Small intestine (tissue), 7 donors: ENCODE measurements at regions not wholly inside any gene's neighbourhood (a gene's known extent, or its start where the extent isn't known, plus 50 kb on each side); places are given as distances from the start of the nearest gene placed in this dataset.

Source experiments
- DNase-seq, 2 donors: peaks; one replicate each; pipeline versions ENCODE4 v3.0.0 to v3.0.0-alpha.2; 2013
- FAIRE-seq: peaks from 2 replicates; lab custom pipeline; 2012; peaks lifted over from hg19 to GRCh38; lab: Jason Lieb, UNC
- H3K27ac ChIP-seq, 3 donors: one replicate each; pipeline ENCODE4 v1.5.1; 2013; ENCODE audit warnings: low read length in 2 of 3, mild to moderate bottlenecking in 2 of 3, control low read depth in 1 of 3, inconsistent platforms in 1 of 3, low read depth in 1 of 3, moderate library complexity in 1 of 3
- H3K27me3 ChIP-seq, 3 donors: one replicate each; pipeline ENCODE4 v1.6.1; 2013; ENCODE audit warnings: low read length in 3 of 3, inconsistent platforms in 1 of 3; ENCODE audit not compliant: control insufficient read depth in 3 of 3, insufficient read depth in 3 of 3
- H3K36me3 ChIP-seq, 3 donors: one replicate each; pipeline ENCODE4 v1.6.1; 2013; ENCODE audit warnings: low read length in 3 of 3, inconsistent platforms in 1 of 3, low read depth in 1 of 3, mild to moderate bottlenecking in 1 of 3, moderate library complexity in 1 of 3; ENCODE audit not compliant: control insufficient read depth in 3 of 3, insufficient read depth in 2 of 3
- H3K4me1 ChIP-seq, 3 donors: one replicate each; pipeline ENCODE4 v1.6.1; 2013; ENCODE audit warnings: low read length in 2 of 3, inconsistent platforms in 1 of 3, low read depth in 1 of 3, mild to moderate bottlenecking in 1 of 3, moderate library complexity in 1 of 3; ENCODE audit not compliant: control insufficient read depth in 3 of 3, insufficient read depth in 2 of 3
- H3K4me3 ChIP-seq, 3 donors: one replicate each; pipeline ENCODE4 v1.5.1; 2013; ENCODE audit warnings: low read length in 3 of 3, control low read depth in 1 of 3, inconsistent platforms in 1 of 3, low read depth in 1 of 3, mild to moderate bottlenecking in 1 of 3, moderate library complexity in 1 of 3
- H3K9me3 ChIP-seq, 2 donors: one replicate each; pipeline ENCODE4 v1.6.1; 2013; ENCODE audit warnings: low read depth in 1 of 2, low read length in 1 of 2; ENCODE audit not compliant: control insufficient read depth in 2 of 2, insufficient read depth in 1 of 2
- WGBS, 3 donors: extraction: QIAGEN DNeasy Blood & Tissue Kit; methylation state at CpG; one replicate each; pipeline ENCODE4 v1.1.7; 2013; 5-methylcytosine and 5-hydroxymethylcytosine counted together
- donor health status: healthy with polysubstance abuse.
- donor health status: control.
- donor health status: control.
- donor health status: Bipolar disorder and iron deficiency.
- donor health status: healthy.

DNA sequence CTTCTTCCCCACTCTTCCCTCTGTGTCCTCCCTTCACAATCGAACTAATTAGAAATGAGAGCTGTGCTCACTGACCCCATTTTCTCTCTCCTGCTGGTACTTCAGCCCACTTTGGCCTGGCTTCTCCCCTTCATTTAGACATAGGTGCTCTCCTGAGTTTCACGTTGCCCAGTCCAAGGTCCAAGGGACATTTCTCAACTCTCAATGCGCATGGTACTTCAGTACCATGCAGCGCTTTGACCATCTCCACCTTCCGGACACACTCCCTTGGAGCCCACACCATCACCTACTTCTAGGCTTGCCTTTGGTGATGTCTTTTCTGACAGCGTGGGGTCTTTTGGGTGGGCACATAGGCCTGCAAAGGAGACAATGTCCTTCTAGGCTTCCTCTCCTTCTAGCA lies 99.7 kb downstream of the ABHD5 start:
- Histone ChIP-seq H3K9me3 (no peaks in the 10 kb centered on the region), H3K4me3 (no peak overlapping the region), H3K36me3 (no peaks in the 10 kb centered on the region), H3K4me1 (peaks cover 0 to 3% (median 0%) of the 10 kb centered on the region in 3 donors), H3K27me3 (peaks cover 0 to 15% (median 0%) of the 10 kb centered on the region in 3 donors), H3K27ac (no peak overlapping the region)
- FAIRE-seq = no peak
- DNase-seq = no peak
- WGBS, 3 donors = 78 to 84% (median 80%) methylated on average over 6 of the region's 6 CpGs

DNA sequence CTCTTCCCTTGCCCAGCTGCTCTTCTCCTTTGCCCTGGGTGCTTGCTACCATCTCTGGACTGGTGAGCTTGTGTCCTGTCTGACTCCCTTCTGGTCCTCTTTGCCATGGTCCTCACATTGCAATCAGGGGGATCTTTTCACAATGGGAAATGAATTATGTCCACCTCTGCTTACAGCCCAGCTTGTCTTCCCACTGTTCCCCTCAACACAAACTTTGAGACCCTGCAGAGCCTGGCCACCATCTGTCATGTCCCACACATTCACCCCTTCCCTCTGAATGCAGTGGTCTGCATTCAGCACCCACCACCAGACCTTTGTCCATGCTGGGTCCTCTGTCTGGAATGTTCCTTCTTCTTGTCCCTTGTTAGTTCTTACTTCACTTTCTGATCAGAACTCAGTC lies 100.5 kb downstream of the ABHD5 start:
- FAIRE-seq = no peak
- Histone ChIP-seq H3K27ac (no peak overlapping the region), H3K36me3 (no peaks in the 10 kb centered on the region), H3K27me3 (peaks cover 0 to 12% (median 3%) of the 10 kb centered on the region in 3 donors), H3K4me3 (no peak overlapping the region), H3K4me1 (peaks cover 0 to 8% (median 0%) of the 10 kb centered on the region in 3 donors), H3K9me3 (no peaks in the 10 kb centered on the region)
- no peak for DNase-seq

DNA sequence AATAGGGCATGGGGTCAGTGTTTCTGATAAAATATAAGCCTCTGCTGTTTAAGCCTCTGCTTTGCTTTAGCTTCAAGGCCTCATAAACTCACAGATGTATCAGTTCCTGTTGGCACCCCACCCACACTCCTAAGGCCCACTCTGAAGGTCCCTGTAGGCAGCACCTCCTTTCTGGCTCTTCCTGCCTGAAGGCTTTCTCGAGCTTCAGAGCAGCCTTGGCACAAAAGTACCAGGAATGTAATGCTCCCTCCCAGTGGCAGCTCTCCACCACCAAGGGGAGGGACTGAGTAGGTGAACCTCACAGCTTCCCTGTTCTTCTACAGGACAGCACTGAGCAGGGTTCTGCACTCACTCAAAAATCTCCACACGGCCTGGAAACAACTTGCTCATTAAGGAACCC lies 102.2 kb downstream of the ABHD5 start:
- Histone ChIP-seq H3K4me3 (no peak overlapping the region), H3K27me3 (peaks cover 0 to 4% (median 3%) of the 10 kb centered on the region in 3 donors), H3K27ac (no peak overlapping the region), H3K9me3 (no peaks in the 10 kb centered on the region), H3K4me1 (peaks cover 0 to 8% (median 0%) of the 10 kb centered on the region in 3 donors), H3K36me3 (no peaks in the 10 kb centered on the region)
- WGBS, 3 donors = 21 to 38% (median 31%) methylated on average over 2 of the region's 2 CpGs
- no peak for FAIRE-seq
- DNase-seq = no peak

GRCh38 chr3:43793648-43794372 lies 103.1 kb downstream of the ABHD5 start:
- WGBS, 3 donors = 83 to 89% (median 88%) methylated on average over 9 of the region's 9 CpGs

GRCh38 chr3:43794776-43795175 lies 104.0 kb downstream of the ABHD5 start:
- Histone ChIP-seq H3K27ac (no peak overlapping the region), H3K4me3 (no peak overlapping the region), H3K4me1 (peaks cover 0 to 8% (median 0%) of the 10 kb centered on the region in 3 donors), H3K36me3 (no peaks in the 10 kb centered on the region), H3K9me3 (no peaks in the 10 kb centered on the region), H3K27me3 (peaks cover 0 to 4% (median 3%) of the 10 kb centered on the region in 3 donors)
- 76 to 87% (median 79%) methylated on average over 1 of the region's 1 CpG for WGBS, 3 donors
- DNase-seq (no peak), FAIRE-seq (no peak)

More at GRCh38 chr3:43793648-43794372, 103.1 kb downstream of the ABHD5 start:
- H3K27ac ChIP-seq = no peak overlapping the region
- no peaks in the 10 kb centered on the region for H3K9me3 ChIP-seq
- peaks cover 0 to 8% (median 0%) of the 10 kb centered on the region in 3 donors for H3K4me1 ChIP-seq
- no peaks in the 10 kb centered on the region for H3K36me3 ChIP-seq
- DNase-seq (no peak), FAIRE-seq (no peak)
- H3K27me3 ChIP-seq = peaks cover 0 to 4% (median 3%) of the 10 kb centered on the region in 3 donors
- H3K4me3 ChIP-seq = no peak overlapping the region

GRCh38 chr3:43795491-43795890 lies 104.8 kb downstream of the ABHD5 start:
- H3K9me3 ChIP-seq = no peaks in the 10 kb centered on the region
- H3K4me1 ChIP-seq = peaks cover 0 to 8% (median 0%) of the 10 kb centered on the region in 3 donors
- H3K27me3 ChIP-seq = peaks cover 0 to 4% (median 3%) of the 10 kb centered on the region in 3 donors
- no peak overlapping the region for H3K4me3 ChIP-seq
- no peaks in the 10 kb centered on the region for H3K36me3 ChIP-seq
- no peak overlapping the region for H3K27ac ChIP-seq
- DNase-seq (peak in 1 of 2 donors; percentile 52), FAIRE-seq (no peak)
- 45 to 66% (median 53%) methylated on average over 3 of the region's 3 CpGs for WGBS, 3 donors

GRCh38 chr3:43796041-43796596 lies 105.4 kb downstream of the ABHD5 start:
- no peak overlapping the region for H3K4me3 ChIP-seq
- peaks cover 0 to 4% (median 3%) of the 10 kb centered on the region in 3 donors for H3K27me3 ChIP-seq
- peaks cover 0 to 8% (median 0%) of the 10 kb centered on the region in 3 donors for H3K4me1 ChIP-seq
- no peak overlapping the region for H3K27ac ChIP-seq
- no peak for FAIRE-seq
- no peaks in the 10 kb centered on the region for H3K36me3 ChIP-seq
- H3K9me3 ChIP-seq = no peaks in the 10 kb centered on the region
- 83 to 90% (median 84%) methylated on average over 7 of the region's 7 CpGs for WGBS, 3 donors
- DNase-seq = no peak

- WGBS, 3 donors = 83 to 87% (median 85%) methylated on average over 5 of the region's 5 CpGs
- DNase-seq (no peak), FAIRE-seq (no peak)
- Histone ChIP-seq H3K36me3 (no peaks in the 10 kb centered on the region), H3K27me3 (peaks cover 0 to 4% (median 3%) of the 10 kb centered on the region in 3 donors), H3K27ac (no peak overlapping the region), H3K4me3 (no peak overlapping the region), H3K4me1 (peaks cover 0 to 8% (median 0%) of the 10 kb centered on the region in 3 donors), H3K9me3 (no peaks in the 10 kb centered on the region)
These were observed 107.1 kb downstream of the ABHD5 start for GRCh38 chr3:43797794-43798193.
